ENCODE measurements at regions not wholly inside any gene's neighbourhood (a gene's known extent, or its start where the extent isn't known, plus 50 kb on each side); places are given as distances from the start of the nearest gene placed in this dataset.
"Not testable (repeated sequence)": the region's sequence is repeated elsewhere in the genome, so short reads cannot be mapped to it uniquely, and the experiment has no call there.

DNA sequence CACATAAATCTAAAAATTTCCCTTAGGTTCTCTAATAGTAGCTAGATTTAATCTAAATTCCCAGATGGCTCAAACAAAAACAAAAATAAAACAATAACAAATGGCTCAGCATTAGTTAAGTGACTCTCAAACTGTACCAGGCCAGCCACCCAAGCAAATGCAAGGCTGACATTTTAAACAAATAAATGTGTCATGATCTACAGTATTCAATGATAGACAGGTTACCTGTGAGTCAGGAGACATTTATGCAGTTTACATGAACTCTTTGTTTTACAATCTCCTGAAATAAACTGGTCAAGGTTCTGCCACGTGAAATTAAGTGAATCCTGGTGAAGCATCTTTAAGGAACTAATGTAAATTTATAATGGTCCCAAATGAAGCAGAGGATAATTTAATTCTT, 580.2 kb upstream of the PTPRD start:
- no peak for TF ChIP-seq CTCF (IDR thresholded peaks at IDR 0.05; ENCODE audit: low read depth, low read length)
- Histone ChIP-seq H3K4me1 (ENCODE audit: low read depth) (no peaks in the 10 kb centered on the region), H3K27ac (no peak overlapping the region), H3K9me3 (ENCODE audit: low read depth) (no peaks in the 10 kb centered on the region), H3K36me3 (no peaks in the 10 kb centered on the region), H3K27me3 (no peaks in the 10 kb centered on the region), H3K4me3 (no peak overlapping the region)
- DNase-seq (ENCODE audit: low read depth in 1 of 2, low spot score in 1 of 2), result no peak

DNA sequence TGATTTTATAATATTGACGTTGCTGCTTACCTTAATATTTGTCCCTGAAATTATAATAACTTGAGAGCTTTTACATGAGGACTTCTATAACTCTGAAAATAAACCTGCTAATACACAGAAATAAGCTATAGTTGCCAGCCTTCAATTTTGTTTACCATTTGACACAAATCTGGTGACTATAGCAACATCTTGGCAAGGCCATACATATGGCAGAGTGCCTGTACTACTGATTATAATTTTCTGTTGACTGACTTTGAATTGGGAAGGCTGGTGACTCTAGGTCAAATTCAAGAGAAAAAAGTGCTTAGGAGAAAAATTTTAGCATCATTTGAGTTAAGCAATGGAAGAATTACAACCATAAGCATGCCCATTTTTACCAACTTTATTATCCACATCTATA, 581.4 kb upstream of the PTPRD start:
- no peak overlapping the region for H3K27ac ChIP-seq
- H3K4me1 ChIP-seq (ENCODE audit: low read depth), result no peaks in the 10 kb centered on the region
- H3K9me3 ChIP-seq (ENCODE audit: low read depth), result no peaks in the 10 kb centered on the region
- DNase-seq (ENCODE audit: low read depth in 1 of 2, low spot score in 1 of 2), result no peak
- TF ChIP-seq CTCF (IDR thresholded peaks at IDR 0.05; ENCODE audit: low read depth, low read length), result no peak
- no peaks in the 10 kb centered on the region for H3K36me3 ChIP-seq
- H3K4me3 ChIP-seq, result no peak overlapping the region
- no peaks in the 10 kb centered on the region for H3K27me3 ChIP-seq

GRCh38 chr9:11196840-11197365, 584.1 kb upstream of the PTPRD start:
- H3K27me3 ChIP-seq; H3K4me1 ChIP-seq (ENCODE audit: low read depth); DNase-seq (ENCODE audit: low read depth in 1 of 2, low spot score in 1 of 2); H3K36me3 ChIP-seq; H3K27ac ChIP-seq; H3K4me3 ChIP-seq; H3K9me3 ChIP-seq (ENCODE audit: low read depth): not testable (repeated sequence)

DNA sequence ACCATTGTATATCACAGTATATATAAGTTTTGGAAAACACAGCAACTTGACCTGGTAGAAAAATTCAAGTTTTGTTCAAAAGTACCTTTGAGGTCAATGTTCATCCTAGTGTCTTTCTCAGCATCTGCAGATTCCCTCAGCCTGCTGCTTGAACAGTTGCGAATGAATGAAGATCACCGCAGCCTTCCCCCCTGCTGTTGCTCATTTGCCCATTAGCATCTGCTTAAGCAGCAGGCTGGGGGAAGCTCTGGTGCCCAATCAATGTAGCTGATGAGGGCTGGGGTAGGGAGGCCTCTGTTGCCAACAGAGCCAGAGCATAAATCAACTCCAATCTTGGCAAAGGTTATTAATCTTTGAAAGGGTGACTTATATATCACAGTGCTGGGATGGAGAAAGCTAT, 586.5 kb upstream of the PTPRD start:
- no peak for TF ChIP-seq CTCF (IDR thresholded peaks at IDR 0.05; ENCODE audit: low read depth, low read length)

GRCh38 chr9:11204521-11204920, 591.7 kb upstream of the PTPRD start:
- no peaks in the 10 kb centered on the region for H3K27me3 ChIP-seq
- no peaks in the 10 kb centered on the region for H3K36me3 ChIP-seq
- no peaks in the 10 kb centered on the region for H3K4me1 ChIP-seq (ENCODE audit: low read depth)
- TF ChIP-seq CTCF (IDR thresholded peaks at IDR 0.05; ENCODE audit: low read depth, low read length), result no peak
- no peaks in the 10 kb centered on the region for H3K9me3 ChIP-seq (ENCODE audit: low read depth)
- H3K27ac ChIP-seq, result no peak overlapping the region
- DNase-seq (ENCODE audit: low read depth in 1 of 2, low spot score in 1 of 2), result no peak
- H3K4me3 ChIP-seq, result no peak overlapping the region

More for the DNA sequence above, 586.5 kb upstream of the PTPRD start:
- no peak overlapping the region for H3K4me3 ChIP-seq
- no peak overlapping the region for H3K27ac ChIP-seq
- H3K36me3 ChIP-seq, result no peaks in the 10 kb centered on the region
- no peaks in the 10 kb centered on the region for H3K9me3 ChIP-seq (ENCODE audit: low read depth)
- no peak for DNase-seq (ENCODE audit: low read depth in 1 of 2, low spot score in 1 of 2)
- H3K4me1 ChIP-seq (ENCODE audit: low read depth), result no peaks in the 10 kb centered on the region
- H3K27me3 ChIP-seq, result no peaks in the 10 kb centered on the region

DNA sequence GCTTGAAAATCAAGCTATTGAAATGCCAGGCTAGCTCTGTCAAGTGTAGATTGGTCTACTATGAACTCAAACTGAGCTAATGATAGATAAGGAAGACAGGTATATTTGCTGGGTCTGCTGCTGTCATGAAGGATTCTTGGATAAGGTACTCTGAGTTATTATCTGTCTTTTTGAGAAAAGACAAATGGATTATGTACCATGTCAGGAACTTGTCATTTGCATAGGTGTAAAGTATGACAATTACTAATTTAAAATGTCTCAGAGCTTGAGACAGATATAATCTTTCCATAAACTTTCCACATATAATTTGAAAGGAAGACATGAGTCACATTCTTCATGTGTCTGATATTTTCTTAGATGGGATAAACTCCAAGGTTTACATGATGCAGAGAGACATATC, 594.1 kb upstream of the PTPRD start:
- no peaks in the 10 kb centered on the region for H3K27me3 ChIP-seq
- DNase-seq (ENCODE audit: low read depth in 1 of 2, low spot score in 1 of 2), result no peak
- H3K4me3 ChIP-seq, result no peak overlapping the region
- no peak for TF ChIP-seq CTCF (IDR thresholded peaks at IDR 0.05; ENCODE audit: low read depth, low read length)
- no peaks in the 10 kb centered on the region for H3K9me3 ChIP-seq (ENCODE audit: low read depth)
- H3K4me1 ChIP-seq (ENCODE audit: low read depth), result no peaks in the 10 kb centered on the region
- H3K36me3 ChIP-seq, result no peaks in the 10 kb centered on the region
- no peak overlapping the region for H3K27ac ChIP-seq
